Transverse colon (tissue), 4 donors: ENCODE measurements at regions not wholly inside any gene's neighbourhood (a gene's known extent, or its start where the extent isn't known, plus 50 kb on each side); places are given as distances from the start of the nearest gene placed in this dataset.

Experiments
- EP300 ChIP-seq: sonication (generic); formaldehyde crosslinking; IDR thresholded peaks from one replicate; pipeline ENCODE4 v1.6.1; 2017; ENCODE audit warnings: antibody characterized with exemption, low read depth
- POLR2A ChIP-seq: fragments of 450-650 bp; IDR thresholded peaks from one replicate; pipeline ENCODE4 v1.6.1; 2016; ENCODE audit warnings: antibody characterized with exemption, mild to moderate bottlenecking, moderate library complexity
- POLR2AphosphoS5 ChIP-seq, 3 donors: sonication (generic); formaldehyde crosslinking; IDR thresholded peaks; one replicate each; pipeline ENCODE4 v1.6.1; 2016; ENCODE audit warnings: antibody characterized with exemption in 3 of 3
- TF ChIP-seq, protein P1 (sequence below), 5 experiments: fragments of 200-600 bp in 3 of 5; fragments of 450-650 bp in 2 of 5; sonication (generic) in 3 of 5; IDR thresholded peaks; 1 replicate in 2 of 5; 2 replicates in 3 of 5; pipeline ENCODE4 v1.5.1; 2016 to 2017; ENCODE audit warnings: antibody characterized with exemption in 5 of 5, inconsistent platforms in 3 of 5, mild to moderate bottlenecking in 2 of 5, moderate library complexity in 1 of 5

DNA sequence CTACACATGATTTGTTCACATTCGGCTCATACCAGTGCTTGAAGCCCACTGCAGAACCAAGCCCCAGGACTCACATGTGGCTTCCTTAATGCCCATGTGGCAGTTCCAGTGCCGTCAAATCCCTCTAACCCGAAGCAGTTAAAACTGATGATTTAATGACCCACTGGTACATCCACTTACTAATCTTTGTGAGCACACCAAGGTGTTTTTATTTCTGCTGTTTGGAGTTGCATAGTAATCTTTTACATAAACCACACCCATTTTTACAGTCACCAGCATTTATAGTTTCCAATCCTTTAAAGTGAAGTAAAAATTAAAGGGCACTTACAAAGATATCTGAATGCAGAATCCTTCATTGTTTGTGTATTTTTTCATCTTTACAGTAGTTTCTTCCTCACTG lies 232.0 kb downstream of the ANKRD60 start:
- TF ChIP-seq, protein P1, sequence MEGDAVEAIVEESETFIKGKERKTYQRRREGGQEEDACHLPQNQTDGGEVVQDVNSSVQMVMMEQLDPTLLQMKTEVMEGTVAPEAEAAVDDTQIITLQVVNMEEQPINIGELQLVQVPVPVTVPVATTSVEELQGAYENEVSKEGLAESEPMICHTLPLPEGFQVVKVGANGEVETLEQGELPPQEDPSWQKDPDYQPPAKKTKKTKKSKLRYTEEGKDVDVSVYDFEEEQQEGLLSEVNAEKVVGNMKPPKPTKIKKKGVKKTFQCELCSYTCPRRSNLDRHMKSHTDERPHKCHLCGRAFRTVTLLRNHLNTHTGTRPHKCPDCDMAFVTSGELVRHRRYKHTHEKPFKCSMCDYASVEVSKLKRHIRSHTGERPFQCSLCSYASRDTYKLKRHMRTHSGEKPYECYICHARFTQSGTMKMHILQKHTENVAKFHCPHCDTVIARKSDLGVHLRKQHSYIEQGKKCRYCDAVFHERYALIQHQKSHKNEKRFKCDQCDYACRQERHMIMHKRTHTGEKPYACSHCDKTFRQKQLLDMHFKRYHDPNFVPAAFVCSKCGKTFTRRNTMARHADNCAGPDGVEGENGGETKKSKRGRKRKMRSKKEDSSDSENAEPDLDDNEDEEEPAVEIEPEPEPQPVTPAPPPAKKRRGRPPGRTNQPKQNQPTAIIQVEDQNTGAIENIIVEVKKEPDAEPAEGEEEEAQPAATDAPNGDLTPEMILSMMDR (IDR thresholded peaks at IDR 0.05) = no peak
- TF ChIP-seq POLR2A (no peak), POLR2AphosphoS5 (IDR thresholded peaks at IDR 0.05) (peak in 1 of 3 donors; percentile 25), EP300 (no peak)
